ENCODE measurements at regions not wholly inside any gene's neighbourhood (a gene's known extent, or its start where the extent isn't known, plus 50 kb on each side); places are given as distances from the start of the nearest gene placed in this dataset.
A peak's percentile ranks its signal among the peaks of the same experiment; 100 is the strongest.

- Histone ChIP-seq H3K27ac (no peak overlapping the region), H3K4me1 (replicated peaks) (peaks cover 18% of the 10 kb centered on the region), H3K27me3 (replicated peaks) (no peaks in the 10 kb centered on the region), H3K4me3 (no peak overlapping the region), H3K36me3 (no peaks in the 10 kb centered on the region), H3K9me3 (replicated peaks) (no peaks in the 10 kb centered on the region)
- DNase-seq (ENCODE audit: low read depth in 1 of 2, low spot score in 2 of 2), result no peak
Measured at GRCh38 chr1:185421485-185422107, 104.6 kb upstream of the IVNS1ABP start.

- H3K9me3 ChIP-seq (replicated peaks), result no peaks in the 10 kb centered on the region
- H3K36me3 ChIP-seq, result no peaks in the 10 kb centered on the region
- DNase-seq (ENCODE audit: low read depth in 1 of 2, low spot score in 2 of 2), result no peak
- H3K4me3 ChIP-seq, result no peak overlapping the region
- H3K4me1 ChIP-seq (replicated peaks), result peaks cover 18% of the 10 kb centered on the region
- H3K27me3 ChIP-seq (replicated peaks), result no peaks in the 10 kb centered on the region
- H3K27ac ChIP-seq, result no peak overlapping the region
Measured at GRCh38 chr1:185420588-185421081, 103.6 kb upstream of the IVNS1ABP start.

- no peak overlapping the region for H3K27ac ChIP-seq
- peaks cover 18% of the 10 kb centered on the region for H3K4me1 ChIP-seq (replicated peaks)
- no peak overlapping the region for H3K4me3 ChIP-seq
- no peaks in the 10 kb centered on the region for H3K36me3 ChIP-seq
- no peaks in the 10 kb centered on the region for H3K27me3 ChIP-seq (replicated peaks)
- peak in 1 of 2 experiments; percentile 51 for DNase-seq (ENCODE audit: low read depth in 1 of 2, low spot score in 2 of 2)
- no peaks in the 10 kb centered on the region for H3K9me3 ChIP-seq (replicated peaks)
Measured at GRCh38 chr1:185419718-185420117, 102.7 kb upstream of the IVNS1ABP start.

GRCh38 chr1:185418472-185418871 lies 101.4 kb upstream of the IVNS1ABP start:
- H3K27me3 ChIP-seq (replicated peaks), result no peaks in the 10 kb centered on the region
- DNase-seq (ENCODE audit: low read depth in 1 of 2, low spot score in 2 of 2), result no peak

GRCh38 chr1:185412385-185413087 lies 95.5 kb upstream of the IVNS1ABP start:
- no peaks in the 10 kb centered on the region for H3K36me3 ChIP-seq

More at GRCh38 chr1:185418472-185418871, 101.4 kb upstream of the IVNS1ABP start:
- H3K36me3 ChIP-seq, result no peaks in the 10 kb centered on the region
- H3K4me1 ChIP-seq (replicated peaks), result peaks cover 18% of the 10 kb centered on the region
- no peak overlapping the region for H3K27ac ChIP-seq
- H3K4me3 ChIP-seq, result no peak overlapping the region
- no peaks in the 10 kb centered on the region for H3K9me3 ChIP-seq (replicated peaks)

GRCh38 chr1:185409763-185410528 lies 92.9 kb upstream of the IVNS1ABP start:
- no peaks in the 10 kb centered on the region for H3K36me3 ChIP-seq
- no peak overlapping the region for H3K4me3 ChIP-seq
- no peak overlapping the region for H3K27ac ChIP-seq
- H3K9me3 ChIP-seq (replicated peaks), result no peaks in the 10 kb centered on the region
- H3K27me3 ChIP-seq (replicated peaks), result no peaks in the 10 kb centered on the region
- H3K4me1 ChIP-seq (replicated peaks), result peaks cover 6% of the 10 kb centered on the region
- DNase-seq (ENCODE audit: low read depth in 1 of 2, low spot score in 2 of 2), result no peak

More at GRCh38 chr1:185412385-185413087, 95.5 kb upstream of the IVNS1ABP start:
- Histone ChIP-seq H3K4me1 (replicated peaks) (peaks cover 6% of the 10 kb centered on the region), H3K9me3 (replicated peaks) (no peaks in the 10 kb centered on the region), H3K27me3 (replicated peaks) (no peaks in the 10 kb centered on the region), H3K27ac (no peak overlapping the region), H3K4me3 (no peak overlapping the region)
- DNase-seq (ENCODE audit: low read depth in 1 of 2, low spot score in 2 of 2), result no peak

GRCh38 chr1:185409345-185409744 lies 92.3 kb upstream of the IVNS1ABP start:
- Histone ChIP-seq H3K36me3 (no peaks in the 10 kb centered on the region), H3K4me3 (no peak overlapping the region), H3K27ac (no peak overlapping the region), H3K9me3 (replicated peaks) (no peaks in the 10 kb centered on the region), H3K27me3 (replicated peaks) (no peaks in the 10 kb centered on the region), H3K4me1 (replicated peaks) (peaks cover 12% of the 10 kb centered on the region)
- DNase-seq (ENCODE audit: low read depth in 1 of 2, low spot score in 2 of 2), result no peak

GRCh38 chr1:185408700-185409270 lies 91.7 kb upstream of the IVNS1ABP start:
- no peaks in the 10 kb centered on the region for H3K36me3 ChIP-seq
- no peak overlapping the region for H3K27ac ChIP-seq
- H3K4me3 ChIP-seq, result no peak overlapping the region
- no peaks in the 10 kb centered on the region for H3K9me3 ChIP-seq (replicated peaks)
- DNase-seq (ENCODE audit: low read depth in 1 of 2, low spot score in 2 of 2), result no peak
- H3K4me1 ChIP-seq (replicated peaks), result peaks cover 14% of the 10 kb centered on the region
- no peaks in the 10 kb centered on the region for H3K27me3 ChIP-seq (replicated peaks)

- peaks cover 14% of the 10 kb centered on the region for H3K4me1 ChIP-seq (replicated peaks)
- H3K27me3 ChIP-seq (replicated peaks), result no peaks in the 10 kb centered on the region
- H3K27ac ChIP-seq, result no peak overlapping the region
- H3K9me3 ChIP-seq (replicated peaks), result no peaks in the 10 kb centered on the region
- no peaks in the 10 kb centered on the region for H3K36me3 ChIP-seq
- no peak for DNase-seq (ENCODE audit: low read depth in 1 of 2, low spot score in 2 of 2)
- H3K4me3 ChIP-seq, result no peak overlapping the region
Measured at GRCh38 chr1:185406691-185407009, 89.6 kb upstream of the IVNS1ABP start.

- Histone ChIP-seq H3K4me1 (replicated peaks) (peaks cover 14% of the 10 kb centered on the region), H3K27me3 (replicated peaks) (no peaks in the 10 kb centered on the region), H3K9me3 (replicated peaks) (no peaks in the 10 kb centered on the region), H3K36me3 (no peaks in the 10 kb centered on the region), H3K27ac (no peak overlapping the region), H3K4me3 (no peak overlapping the region)
- no peak for DNase-seq (ENCODE audit: low read depth in 1 of 2, low spot score in 2 of 2)
Measured at GRCh38 chr1:185406006-185406690, 89.1 kb upstream of the IVNS1ABP start.

GRCh38 chr1:185404907-185405568 lies 88.0 kb upstream of the IVNS1ABP start:
- Histone ChIP-seq H3K27ac (no peak overlapping the region), H3K4me1 (replicated peaks) (peaks cover 20% of the 10 kb centered on the region), H3K9me3 (replicated peaks) (no peaks in the 10 kb centered on the region), H3K27me3 (replicated peaks) (no peaks in the 10 kb centered on the region), H3K4me3 (no peak overlapping the region), H3K36me3 (no peaks in the 10 kb centered on the region)
- DNase-seq (ENCODE audit: low read depth in 1 of 2, low spot score in 2 of 2), result no peak

GRCh38 chr1:185404291-185404690 lies 87.2 kb upstream of the IVNS1ABP start:
- H3K27ac ChIP-seq, result no peak overlapping the region
- peak overlapping the region; percentile 9; the same call in 1 of the 2 replicates for H3K4me3 ChIP-seq
- H3K27me3 ChIP-seq (replicated peaks), result no peaks in the 10 kb centered on the region
- peaks cover 21% of the 10 kb centered on the region for H3K4me1 ChIP-seq (replicated peaks)
- no peaks in the 10 kb centered on the region for H3K36me3 ChIP-seq
- no peak for DNase-seq (ENCODE audit: low read depth in 1 of 2, low spot score in 2 of 2)
- H3K9me3 ChIP-seq (replicated peaks), result no peaks in the 10 kb centered on the region

GRCh38 chr1:185402930-185403329 lies 85.9 kb upstream of the IVNS1ABP start:
- no peaks in the 10 kb centered on the region for H3K27me3 ChIP-seq (replicated peaks)
- DNase-seq (ENCODE audit: low read depth in 1 of 2, low spot score in 2 of 2), result no peak
- peaks cover 21% of the 10 kb centered on the region for H3K4me1 ChIP-seq (replicated peaks)
- H3K4me3 ChIP-seq, result no peak overlapping the region
- no peaks in the 10 kb centered on the region for H3K36me3 ChIP-seq
- H3K27ac ChIP-seq, result no peak overlapping the region
- no peaks in the 10 kb centered on the region for H3K9me3 ChIP-seq (replicated peaks)
